GM18511 (cell line): ENCODE measurements at regions not wholly inside any gene's neighbourhood (a gene's known extent, or its start where the extent isn't known, plus 50 kb on each side); places are given as distances from the start of the nearest gene placed in this dataset.
A peak's percentile ranks its signal among the peaks of the same experiment; 100 is the strongest.

ENCODE experiments used
- ATAC-seq: cut with Tn5 transposase; IDR thresholded peaks from one replicate; pipeline ENCODE4 v1.9.1; 2021; ENCODE audit warnings: mild to moderate bottlenecking, moderate library complexity; ENCODE audit not compliant: unreplicated experiment

GRCh38 chr14:49970474-49971147 lies 77.7 kb downstream of the ARF6 start:
- peak; percentile 24 for ATAC-seq

GRCh38 chr14:49971156-49972130 lies 78.6 kb downstream of the ARF6 start:
- peak; percentile 96 for ATAC-seq

- no peak for ATAC-seq
Measured at GRCh38 chr14:49972131-49972671, 79.3 kb downstream of the ARF6 start.

- no peak for ATAC-seq
Measured at GRCh38 chr14:49972823-49973222, 79.9 kb downstream of the ARF6 start.

GRCh38 chr14:49975276-49975675 lies 82.4 kb downstream of the ARF6 start:
- no peak for ATAC-seq

- ATAC-seq = no peak
Measured at GRCh38 chr14:49975799-49976198, 82.9 kb downstream of the ARF6 start.

- ATAC-seq = peak; percentile 92
Measured at GRCh38 chr14:49977126-49977841, 84.4 kb downstream of the ARF6 start.

GRCh38 chr14:49980027-49980426 lies 87.1 kb downstream of the ARF6 start:
- ATAC-seq = no peak

- no peak for ATAC-seq
Measured at GRCh38 chr14:49982082-49982481, 89.2 kb downstream of the ARF6 start.

GRCh38 chr14:49982501-49982951 lies 89.6 kb downstream of the ARF6 start:
- no peak for ATAC-seq

GRCh38 chr14:49984424-49984823 lies 91.5 kb downstream of the ARF6 start:
- no peak for ATAC-seq

- ATAC-seq = no peak
Measured at GRCh38 chr14:49986343-49987014, 93.6 kb downstream of the ARF6 start.

- ATAC-seq = no peak
Measured at GRCh38 chr14:49988080-49988990, 95.5 kb downstream of the ARF6 start.

- no peak for ATAC-seq
Measured at GRCh38 chr14:49989966-49990365, 97.1 kb downstream of the ARF6 start.

GRCh38 chr14:49991491-49991890 lies 98.6 kb downstream of the ARF6 start:
- no peak for ATAC-seq

GRCh38 chr14:49992036-49992435 lies 99.2 kb downstream of the ARF6 start:
- no peak for ATAC-seq

- ATAC-seq = no peak
Measured at GRCh38 chr14:49992448-49992847, 99.6 kb downstream of the ARF6 start.

GRCh38 chr14:49992901-49993339 lies 100.0 kb downstream of the ARF6 start:
- ATAC-seq = peak; percentile 99

GRCh38 chr14:49993565-49993964 lies 100.7 kb downstream of the ARF6 start:
- ATAC-seq = no peak
